AG10803 (cell line): ENCODE measurements at regions not wholly inside any gene's neighbourhood (a gene's known extent, or its start where the extent isn't known, plus 50 kb on each side); places are given as distances from the start of the nearest gene placed in this dataset.
"Not testable (repeated sequence)": the region's sequence is repeated elsewhere in the genome, so short reads cannot be mapped to it uniquely, and the experiment has no call there.

Source experiments
- DNase-seq: peaks from one replicate; pipeline ENCODE4 v3.0.0; 2010; ENCODE audit warnings: low read depth
- H3K4me3 ChIP-seq: 2 replicates; pipeline ENCODE4 v1.5.1; 2011; ENCODE audit warnings: mild to moderate bottlenecking, low read length, control low read depth
- TF ChIP-seq, protein P1 (sequence below): conservative IDR thresholded peaks from 2 replicates; pipeline ENCODE4 v1.5.1; 2011; ENCODE audit warnings: mild to moderate bottlenecking, low read length, control low read depth, inconsistent platforms

DNA sequence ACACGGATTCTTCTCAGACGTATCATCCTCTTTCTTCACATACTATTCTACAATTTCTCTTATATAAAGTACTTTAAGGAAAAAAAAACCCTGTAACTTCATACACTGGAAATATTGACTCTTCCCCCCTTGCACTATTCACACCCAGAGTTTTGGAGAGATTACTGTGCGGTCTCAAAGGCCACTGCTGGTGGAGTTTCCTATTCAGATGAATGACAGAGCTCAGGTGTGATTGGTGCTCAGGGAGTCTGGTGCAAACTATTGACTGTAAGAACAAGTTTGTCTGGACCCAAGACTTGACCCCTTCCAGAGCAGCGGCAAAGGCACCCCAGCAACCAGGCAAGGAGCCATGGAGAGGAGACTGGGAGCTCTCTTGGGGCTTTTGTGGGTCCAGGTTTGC, 187.5 kb upstream of the OR4E1 start:
- no peak overlapping the region for H3K4me3 ChIP-seq
- TF ChIP-seq, protein P1, sequence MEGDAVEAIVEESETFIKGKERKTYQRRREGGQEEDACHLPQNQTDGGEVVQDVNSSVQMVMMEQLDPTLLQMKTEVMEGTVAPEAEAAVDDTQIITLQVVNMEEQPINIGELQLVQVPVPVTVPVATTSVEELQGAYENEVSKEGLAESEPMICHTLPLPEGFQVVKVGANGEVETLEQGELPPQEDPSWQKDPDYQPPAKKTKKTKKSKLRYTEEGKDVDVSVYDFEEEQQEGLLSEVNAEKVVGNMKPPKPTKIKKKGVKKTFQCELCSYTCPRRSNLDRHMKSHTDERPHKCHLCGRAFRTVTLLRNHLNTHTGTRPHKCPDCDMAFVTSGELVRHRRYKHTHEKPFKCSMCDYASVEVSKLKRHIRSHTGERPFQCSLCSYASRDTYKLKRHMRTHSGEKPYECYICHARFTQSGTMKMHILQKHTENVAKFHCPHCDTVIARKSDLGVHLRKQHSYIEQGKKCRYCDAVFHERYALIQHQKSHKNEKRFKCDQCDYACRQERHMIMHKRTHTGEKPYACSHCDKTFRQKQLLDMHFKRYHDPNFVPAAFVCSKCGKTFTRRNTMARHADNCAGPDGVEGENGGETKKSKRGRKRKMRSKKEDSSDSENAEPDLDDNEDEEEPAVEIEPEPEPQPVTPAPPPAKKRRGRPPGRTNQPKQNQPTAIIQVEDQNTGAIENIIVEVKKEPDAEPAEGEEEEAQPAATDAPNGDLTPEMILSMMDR = no peak
- no peak for DNase-seq

DNA sequence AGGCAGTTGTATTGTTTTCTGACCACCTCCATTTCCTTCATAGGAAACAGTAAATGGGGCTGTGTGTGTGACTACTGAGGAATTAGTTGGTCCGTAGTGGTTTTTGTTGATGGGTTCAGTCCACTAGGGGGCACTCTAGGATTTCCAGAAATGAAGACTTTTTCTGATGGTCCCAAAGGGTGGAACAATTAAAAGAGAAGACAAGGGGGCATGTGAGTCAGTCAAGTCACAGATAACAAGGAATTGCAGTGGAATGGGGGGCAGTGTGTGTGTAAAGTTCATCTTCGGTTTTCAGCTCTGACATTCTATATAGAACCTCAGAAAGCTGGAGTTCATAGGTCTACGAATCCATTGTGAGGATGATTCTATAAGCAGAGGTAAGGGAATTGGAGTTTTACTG, 186.6 kb upstream of the OR4E1 start:
- no peak for DNase-seq
- no peak overlapping the region for H3K4me3 ChIP-seq
- TF ChIP-seq, protein P1 = no peak; the same call in 1 of the 2 replicates

DNA sequence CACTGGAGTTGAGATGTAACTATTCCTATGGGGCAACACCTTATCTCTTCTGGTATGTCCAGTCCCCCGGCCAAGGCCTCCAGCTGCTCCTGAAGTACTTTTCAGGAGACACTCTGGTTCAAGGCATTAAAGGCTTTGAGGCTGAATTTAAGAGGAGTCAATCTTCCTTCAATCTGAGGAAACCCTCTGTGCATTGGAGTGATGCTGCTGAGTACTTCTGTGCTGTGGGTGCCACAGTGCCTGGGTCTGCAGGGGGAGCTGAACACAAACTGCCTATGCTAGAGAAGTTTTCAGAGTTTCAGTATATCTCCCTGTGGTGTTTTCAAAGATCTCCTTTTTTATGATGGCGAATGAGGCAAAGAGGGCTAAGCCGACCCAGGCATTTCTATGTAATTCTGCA, 179.2 kb upstream of the OR4E1 start:
- TF ChIP-seq, protein P1 = no peak
- no peak overlapping the region for H3K4me3 ChIP-seq
- no peak for DNase-seq

DNA sequence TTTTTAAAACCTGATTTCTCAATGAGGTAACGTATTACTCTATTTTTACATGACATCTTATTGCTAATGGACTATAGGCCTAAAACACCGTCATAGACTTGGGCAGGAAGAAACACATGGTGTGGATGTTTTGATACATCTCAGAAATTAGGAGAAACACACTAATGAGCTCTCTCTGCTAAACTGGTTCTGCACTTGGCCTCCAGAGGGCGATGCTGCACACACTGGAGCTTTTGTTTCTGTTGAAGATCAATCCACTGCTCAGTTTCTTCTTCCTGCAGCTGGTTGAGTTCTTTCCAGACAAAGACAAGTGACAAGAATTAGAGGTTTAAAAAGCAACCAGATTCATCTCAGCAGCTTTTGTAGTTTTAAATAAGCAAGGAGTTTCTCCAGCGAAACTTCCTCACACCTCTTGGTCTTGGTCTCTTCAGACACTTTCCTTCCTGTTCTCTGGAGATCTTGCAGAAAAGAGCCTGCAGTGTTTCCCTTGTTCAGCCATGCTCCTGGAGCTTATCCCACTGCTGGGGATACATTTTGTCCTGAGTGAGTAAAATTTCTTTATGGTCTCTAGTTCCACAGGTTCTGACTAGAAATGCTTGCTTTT, 178.5 kb upstream of the OR4E1 start:
- no peak for DNase-seq
- TF ChIP-seq, protein P1 = peak; percentile 51

DNA sequence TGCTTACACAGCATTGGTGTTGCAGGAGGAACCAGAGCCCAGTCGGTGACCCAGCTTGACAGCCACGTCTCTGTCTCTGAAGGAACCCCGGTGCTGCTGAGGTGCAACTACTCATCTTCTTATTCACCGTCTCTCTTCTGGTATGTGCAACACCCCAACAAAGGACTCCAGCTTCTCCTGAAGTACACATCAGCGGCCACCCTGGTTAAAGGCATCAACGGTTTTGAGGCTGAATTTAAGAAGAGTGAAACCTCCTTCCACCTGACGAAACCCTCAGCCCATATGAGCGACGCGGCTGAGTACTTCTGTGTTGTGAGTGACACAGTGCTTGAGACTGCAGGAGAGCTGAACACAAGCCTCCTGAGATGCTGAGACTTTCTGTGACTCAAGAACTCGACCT, 173.3 kb upstream of the OR4E1 start:
- not testable (repeated sequence) for DNase-seq, H3K4me3 ChIP-seq

More for the DNA sequence above, 178.5 kb upstream of the OR4E1 start:
- H3K4me3 ChIP-seq = no peak overlapping the region

DNA sequence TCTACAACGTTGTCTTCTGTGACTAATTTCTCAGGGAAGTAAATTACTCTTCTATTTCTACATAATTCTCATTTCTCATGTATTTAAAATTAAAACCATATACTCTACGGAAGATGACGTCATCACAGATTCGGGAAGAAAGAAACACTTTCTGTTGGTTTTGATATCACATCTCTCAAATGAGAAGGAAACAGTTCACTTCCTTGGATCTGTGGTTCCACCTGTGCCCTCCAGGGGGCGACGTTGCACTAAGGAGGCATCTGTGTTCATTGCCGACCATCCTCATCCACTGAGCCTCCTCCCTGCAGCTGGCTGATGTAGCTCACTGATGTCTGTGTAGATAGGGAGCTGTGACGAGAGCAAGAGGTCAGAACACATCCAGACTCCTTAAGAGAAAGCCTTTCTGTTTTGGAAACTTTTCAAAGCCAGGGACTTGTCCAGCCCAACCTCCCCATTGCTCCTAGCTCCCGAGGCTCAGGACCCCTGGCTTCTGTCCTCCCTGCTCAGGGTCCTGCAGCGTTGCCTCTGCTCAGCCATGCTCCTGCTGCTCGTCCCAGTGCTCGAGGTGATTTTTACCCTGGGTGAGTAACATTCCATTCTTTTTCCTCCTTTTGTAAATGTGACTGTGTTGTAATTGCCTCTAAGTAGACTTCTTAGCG, 172.7 kb upstream of the OR4E1 start:
- H3K4me3 ChIP-seq = no peak overlapping the region
- TF ChIP-seq, protein P1 = peak; percentile 38
- no peak for DNase-seq

DNA sequence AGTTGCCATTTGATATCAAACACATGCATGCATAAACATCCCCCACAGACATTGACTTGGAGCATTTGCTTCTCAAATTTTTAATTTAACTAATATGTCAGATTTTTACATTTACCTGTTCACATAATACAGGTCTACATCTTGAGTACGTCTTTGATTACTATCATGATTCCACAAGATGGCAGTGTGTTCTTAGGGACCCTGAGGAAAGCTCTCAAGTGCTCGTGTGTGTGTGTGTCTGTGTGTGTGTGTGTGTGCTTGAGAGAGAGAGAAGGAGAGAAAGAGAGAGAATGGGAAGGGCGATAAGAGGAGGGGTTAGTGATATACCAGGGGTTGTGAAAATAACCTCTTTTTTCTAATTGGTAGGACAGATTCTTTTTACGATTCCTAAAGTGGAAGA, 167.1 kb upstream of the OR4E1 start:
- H3K4me3 ChIP-seq = no peak overlapping the region
- TF ChIP-seq, protein P1 = no peak
- no peak for DNase-seq
